SKM-1 treated with dmso at 0.1 percent for 144 hours (cell line): ENCODE measurements at regions not wholly inside any gene's neighbourhood (a gene's known extent, or its start where the extent isn't known, plus 50 kb on each side); places are given as distances from the start of the nearest gene placed in this dataset.

Experiments used
- DNase-seq: peaks from one replicate; lab custom pipeline; 2025; ENCODE audit not compliant: unreplicated experiment; lab: John Stamatoyannopoulos, UW

- DNase-seq = no peak
Observed at GRCh38 chr15:72966641-72967040, 85.6 kb upstream of the NEO1 start.

- DNase-seq = no peak
Observed at GRCh38 chr15:72965671-72966070, 86.6 kb upstream of the NEO1 start.

GRCh38 chr15:72964542-72964941 lies 87.7 kb upstream of the NEO1 start:
- DNase-seq = no peak

GRCh38 chr15:72964135-72964534 lies 88.1 kb upstream of the NEO1 start:
- DNase-seq = no peak

GRCh38 chr15:72962054-72962702 lies 90.1 kb upstream of the NEO1 start:
- DNase-seq = no peak

- DNase-seq = no peak
Observed at GRCh38 chr15:72961346-72961745, 90.9 kb upstream of the NEO1 start.

GRCh38 chr15:72958634-72959033 lies 93.6 kb upstream of the NEO1 start:
- no peak for DNase-seq

GRCh38 chr15:72953306-72953705 lies 99.0 kb upstream of the NEO1 start:
- no peak for DNase-seq

GRCh38 chr15:72952151-72952550 lies 100.1 kb upstream of the NEO1 start:
- DNase-seq = no peak

GRCh38 chr15:72948662-72949061 lies 103.6 kb upstream of the NEO1 start:
- no peak for DNase-seq

GRCh38 chr15:72947709-72948108 lies 104.6 kb upstream of the NEO1 start:
- DNase-seq = no peak

- no peak for DNase-seq
Observed at GRCh38 chr15:72944565-72944964, 107.7 kb upstream of the NEO1 start.

- no peak for DNase-seq
Observed at GRCh38 chr15:72940229-72940622, 112.0 kb upstream of the NEO1 start.

GRCh38 chr15:72939514-72940228 lies 112.6 kb upstream of the NEO1 start:
- no peak for DNase-seq

GRCh38 chr15:72936691-72937679 lies 115.3 kb upstream of the NEO1 start:
- no peak for DNase-seq

- no peak for DNase-seq
Observed at GRCh38 chr15:72936237-72936636, 116.0 kb upstream of the NEO1 start.

GRCh38 chr15:72935521-72935920 lies 116.7 kb upstream of the NEO1 start:
- DNase-seq = no peak

- DNase-seq = no peak
Observed at GRCh38 chr15:72934921-72935320, 117.3 kb upstream of the NEO1 start.

GRCh38 chr15:72933976-72934375 lies 118.3 kb upstream of the NEO1 start:
- no peak for DNase-seq

- no peak for DNase-seq
Observed at GRCh38 chr15:72932472-72932871, 119.8 kb upstream of the NEO1 start.

- no peak for DNase-seq
Observed at GRCh38 chr15:72927451-72927850, 124.8 kb upstream of the NEO1 start.

GRCh38 chr15:72925661-72926060 lies 126.6 kb upstream of the NEO1 start:
- DNase-seq = no peak
